Kidney (tissue), 13 donors: ENCODE measurements at regions not wholly inside any gene's neighbourhood (a gene's known extent, or its start where the extent isn't known, plus 50 kb on each side); places are given as distances from the start of the nearest gene placed in this dataset.

Experiments used
- DNase-seq, 5 donors: peaks; one replicate each; pipeline ENCODE4 v3.0.0-alpha.2; 2013 to 2020
- FAIRE-seq: peaks from 2 replicates; lab custom pipeline; 2012; peaks lifted over from hg19 to GRCh38; lab: Jason Lieb, UNC
- H3K27ac ChIP-seq, 2 donors: one replicate each; pipeline ENCODE4 v1.7.0; 2013; ENCODE audit warnings: low read depth in 2 of 2, low read length in 2 of 2, inconsistent platforms in 1 of 2
- H3K27me3 ChIP-seq: one replicate; pipeline ENCODE4 v1.7.1; 2013; ENCODE audit warnings: low read length, inconsistent platforms; ENCODE audit not compliant: control insufficient read depth, insufficient read depth
- H3K36me3 ChIP-seq, 3 donors: one replicate each; pipeline versions ENCODE4 v1.7.0 to v1.7.1; 2013; ENCODE audit warnings: low read length in 3 of 3, control low read depth in 1 of 3, inconsistent platforms in 1 of 3; ENCODE audit not compliant: insufficient read depth in 3 of 3, control insufficient read depth in 2 of 3
- H3K4me1 ChIP-seq, 3 donors: one replicate each; pipeline versions ENCODE4 v1.7.0 to v1.7.1; 2013; ENCODE audit warnings: low read length in 3 of 3, inconsistent platforms in 1 of 3, low read depth in 1 of 3; ENCODE audit not compliant: control insufficient read depth in 2 of 3, insufficient read depth in 2 of 3
- H3K4me3 ChIP-seq, 3 donors: one replicate each; pipeline versions ENCODE4 v1.7.0 to v1.8.1; 2013; ENCODE audit warnings: low read length in 3 of 3, control low read depth in 1 of 3, inconsistent platforms in 1 of 3
- H3K9ac ChIP-seq, 3 donors: one replicate each; pipeline versions ENCODE4 v1.7.0 to v1.7.1; 2013; ENCODE audit warnings: low read length in 3 of 3, control low read depth in 1 of 3, inconsistent platforms in 1 of 3
- H3K9me3 ChIP-seq, 3 donors: one replicate each; pipeline versions ENCODE4 v1.7.0 to v1.7.1; 2013; ENCODE audit warnings: low read length in 3 of 3, control low read depth in 1 of 3, inconsistent platforms in 1 of 3; ENCODE audit not compliant: control insufficient read depth in 2 of 3, insufficient read depth in 1 of 3
- CTCF ChIP-seq: IDR thresholded peaks from 3 replicates; pipeline ENCODE4 v1.5.1; 2012; ENCODE audit warnings: mild to moderate bottlenecking, moderate library complexity, borderline replicate concordance; ENCODE audit not compliant: insufficient read depth; ENCODE audit errors: extremely low read depth
- intact Hi-C: fragments of 100-400 bp; cut with DNase I; formaldehyde crosslinking; loops from one replicate; pipeline ENCODE4 v1.11.1; 2022
- donor health status: control.
- donor health status: control.
- donor health status: control.
- donor health status: control.
- donor health status: control.
- donor health status: DM: yes; HTN: yes; CAD: no.
- donor health status: Normal renal cell carcinoma (clear cell type).

GRCh38 chrX:22616867-22617266 lies 344.2 kb downstream of the CBLL2 start:
- FAIRE-seq = no peak
- no peak overlapping the region for H3K4me3 ChIP-seq
- intact Hi-C loops = no loop called here
- no peak for TF ChIP-seq CTCF
- no peaks in the 10 kb centered on the region for H3K9me3 ChIP-seq
- no peaks in the 10 kb centered on the region for H3K27me3 ChIP-seq
- H3K4me1 ChIP-seq = no peaks in the 10 kb centered on the region
- H3K9ac ChIP-seq = no peak overlapping the region
- no peak for DNase-seq
- no peak overlapping the region for H3K27ac ChIP-seq
- no peaks in the 10 kb centered on the region for H3K36me3 ChIP-seq

DNA sequence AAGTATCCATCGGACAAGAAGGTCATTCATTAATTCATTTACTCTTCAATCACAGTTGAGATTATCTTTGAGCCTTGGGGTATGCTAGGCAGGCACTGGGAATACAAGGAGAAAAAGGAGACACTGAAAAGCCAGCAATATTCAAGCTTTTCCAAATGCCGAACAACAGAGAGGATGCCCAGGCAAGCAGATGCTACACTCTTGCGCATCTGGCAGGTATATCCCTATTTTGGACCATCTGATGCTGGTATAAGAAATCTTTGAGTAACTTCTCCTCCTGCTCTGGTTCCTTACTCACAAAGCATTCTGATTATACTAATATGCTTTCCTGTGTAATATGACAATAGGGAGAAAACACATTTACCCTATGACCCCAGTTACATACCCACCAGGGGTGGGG lies 354.9 kb downstream of the CBLL2 start:
- Histone ChIP-seq H3K4me1 (no peaks in the 10 kb centered on the region), H3K27me3 (no peaks in the 10 kb centered on the region), H3K9me3 (no peaks in the 10 kb centered on the region), H3K27ac (no peak overlapping the region), H3K9ac (no peak overlapping the region), H3K4me3 (no peak overlapping the region), H3K36me3 (no peaks in the 10 kb centered on the region)
- FAIRE-seq (no peak), DNase-seq (no peak)
- no peak for TF ChIP-seq CTCF
- intact Hi-C loops = no loop called here

GRCh38 chrX:22628275-22628674 lies 355.6 kb downstream of the CBLL2 start:
- Histone ChIP-seq H3K36me3 (no peaks in the 10 kb centered on the region), H3K4me3 (no peak overlapping the region), H3K27me3 (no peaks in the 10 kb centered on the region), H3K4me1 (no peaks in the 10 kb centered on the region), H3K27ac (no peak overlapping the region), H3K9me3 (no peaks in the 10 kb centered on the region), H3K9ac (no peak overlapping the region)
- intact Hi-C loops = no loop called here
- peak; percentile 70 for FAIRE-seq
- no peak for TF ChIP-seq CTCF
- DNase-seq = no peak

DNA sequence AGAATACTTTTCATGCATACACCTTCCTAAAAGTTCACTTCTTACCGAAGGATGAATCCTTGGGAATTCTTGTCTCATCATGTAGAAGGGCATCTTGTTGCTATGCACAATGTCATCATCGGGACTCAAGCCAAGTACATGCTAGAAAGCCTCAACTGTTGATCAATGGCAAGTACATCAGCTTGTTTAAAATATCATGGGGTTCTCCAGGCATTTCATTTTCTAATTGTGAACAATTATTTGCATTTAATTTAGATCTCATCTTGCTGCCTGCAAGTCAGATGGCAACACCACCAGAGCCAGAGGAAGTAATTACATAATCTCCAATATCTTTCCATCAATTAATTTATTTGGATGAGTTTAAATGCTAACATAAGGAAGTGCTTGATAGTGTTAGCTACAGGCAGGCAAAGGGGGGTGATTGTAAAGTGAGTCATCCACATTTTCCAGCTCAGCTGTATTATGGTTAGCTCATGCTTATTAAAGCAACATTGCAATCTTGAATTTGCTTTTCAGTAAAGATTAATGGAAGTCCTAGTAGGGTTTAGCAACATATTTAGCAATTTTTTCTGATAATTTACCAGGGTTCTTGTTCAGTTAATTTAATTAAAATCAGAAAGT lies 356.5 kb downstream of the CBLL2 start:
- Histone ChIP-seq H3K4me1 (no peaks in the 10 kb centered on the region), H3K9ac (no peak overlapping the region), H3K27ac (no peak overlapping the region), H3K4me3 (no peak overlapping the region), H3K9me3 (no peaks in the 10 kb centered on the region), H3K27me3 (no peaks in the 10 kb centered on the region), H3K36me3 (no peaks in the 10 kb centered on the region)
- DNase-seq (no peak), FAIRE-seq (no peak)
- intact Hi-C loops = no loop called here
- TF ChIP-seq CTCF = no peak
